SK-N-MC (cell line): ENCODE measurements at regions not wholly inside any gene's neighbourhood (a gene's known extent, or its start where the extent isn't known, plus 50 kb on each side); places are given as distances from the start of the nearest gene placed in this dataset.
"Not testable (repeated sequence)": the region's sequence is repeated elsewhere in the genome, so short reads cannot be mapped to it uniquely, and the experiment has no call there.

ENCODE experiments used
- EZH2 ChIP-seq: fragments of 200-600 bp; sonication (generic); IDR thresholded peaks from one replicate; pipeline ENCODE4 v1.6.1; 2017; ENCODE audit warnings: antibody characterized with exemption
- FOXP2 ChIP-seq: optimal IDR thresholded peaks from 2 replicates; pipeline ENCODE3; 2011; ENCODE audit warnings: mild to moderate bottlenecking, moderate library complexity; ENCODE audit not compliant: insufficient read depth; ENCODE audit errors: extremely low read length, control extremely low read depth
- POLR2AphosphoS5 ChIP-seq: IDR thresholded peaks from 2 replicates; pipeline ENCODE4 v1.6.1; 2012; ENCODE audit warnings: mild to moderate bottlenecking, low read depth, low read length, borderline replicate concordance

DNA sequence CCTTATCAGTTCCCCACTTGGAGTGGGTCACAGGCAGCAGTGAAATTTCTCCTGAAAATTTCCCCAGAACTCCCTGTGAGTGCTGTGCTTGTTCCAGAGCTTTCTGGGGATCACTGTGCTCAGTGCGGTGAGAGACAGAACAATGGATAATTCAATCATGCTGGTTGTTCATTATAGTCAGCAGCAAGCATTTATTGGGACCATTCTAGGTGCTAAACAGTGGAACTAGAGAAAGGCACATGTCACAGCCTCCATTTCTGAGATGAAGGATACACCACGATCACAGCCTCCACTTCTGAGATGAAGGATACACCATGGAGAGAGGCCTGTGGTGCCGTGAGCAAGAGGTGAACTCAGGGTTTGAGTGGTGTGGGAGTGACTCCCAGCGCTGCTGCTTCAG, 92.8 kb downstream of the TRIM69 start:
- TF ChIP-seq EZH2, POLR2AphosphoS5, FOXP2: not testable (repeated sequence)
